ENCODE measurements at regions not wholly inside any gene's neighbourhood (a gene's known extent, or its start where the extent isn't known, plus 50 kb on each side); places are given as distances from the start of the nearest gene placed in this dataset.

DNA sequence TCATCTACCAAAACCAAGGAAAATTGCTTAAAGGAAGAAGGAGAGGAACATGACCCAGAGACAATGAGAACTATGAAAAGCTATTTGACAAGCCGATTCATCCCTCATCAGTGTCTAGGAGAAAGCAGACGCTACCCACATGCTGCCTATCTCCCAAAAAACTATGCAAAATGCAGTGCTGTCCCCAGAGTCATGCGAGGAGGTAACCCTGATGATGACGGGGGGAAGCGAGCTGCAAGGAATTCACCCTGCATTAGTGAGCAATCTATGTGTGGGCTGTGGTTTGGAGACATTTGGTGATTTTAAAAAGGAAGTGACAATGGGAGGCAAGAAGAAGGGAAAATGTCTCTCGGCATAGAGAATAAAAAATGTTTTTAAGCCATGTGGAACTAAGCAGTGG lies 472.7 kb downstream of the CMPK2 start:
- DNase-seq (ENCODE audit: low spot score): no peak
- ATAC-seq (ENCODE audit: low read depth): no peak
- TF ChIP-seq, protein P1, sequence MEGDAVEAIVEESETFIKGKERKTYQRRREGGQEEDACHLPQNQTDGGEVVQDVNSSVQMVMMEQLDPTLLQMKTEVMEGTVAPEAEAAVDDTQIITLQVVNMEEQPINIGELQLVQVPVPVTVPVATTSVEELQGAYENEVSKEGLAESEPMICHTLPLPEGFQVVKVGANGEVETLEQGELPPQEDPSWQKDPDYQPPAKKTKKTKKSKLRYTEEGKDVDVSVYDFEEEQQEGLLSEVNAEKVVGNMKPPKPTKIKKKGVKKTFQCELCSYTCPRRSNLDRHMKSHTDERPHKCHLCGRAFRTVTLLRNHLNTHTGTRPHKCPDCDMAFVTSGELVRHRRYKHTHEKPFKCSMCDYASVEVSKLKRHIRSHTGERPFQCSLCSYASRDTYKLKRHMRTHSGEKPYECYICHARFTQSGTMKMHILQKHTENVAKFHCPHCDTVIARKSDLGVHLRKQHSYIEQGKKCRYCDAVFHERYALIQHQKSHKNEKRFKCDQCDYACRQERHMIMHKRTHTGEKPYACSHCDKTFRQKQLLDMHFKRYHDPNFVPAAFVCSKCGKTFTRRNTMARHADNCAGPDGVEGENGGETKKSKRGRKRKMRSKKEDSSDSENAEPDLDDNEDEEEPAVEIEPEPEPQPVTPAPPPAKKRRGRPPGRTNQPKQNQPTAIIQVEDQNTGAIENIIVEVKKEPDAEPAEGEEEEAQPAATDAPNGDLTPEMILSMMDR (IDR thresholded peaks at IDR 0.05; ENCODE audit: poor library complexity, severe bottlenecking): no peak

DNA sequence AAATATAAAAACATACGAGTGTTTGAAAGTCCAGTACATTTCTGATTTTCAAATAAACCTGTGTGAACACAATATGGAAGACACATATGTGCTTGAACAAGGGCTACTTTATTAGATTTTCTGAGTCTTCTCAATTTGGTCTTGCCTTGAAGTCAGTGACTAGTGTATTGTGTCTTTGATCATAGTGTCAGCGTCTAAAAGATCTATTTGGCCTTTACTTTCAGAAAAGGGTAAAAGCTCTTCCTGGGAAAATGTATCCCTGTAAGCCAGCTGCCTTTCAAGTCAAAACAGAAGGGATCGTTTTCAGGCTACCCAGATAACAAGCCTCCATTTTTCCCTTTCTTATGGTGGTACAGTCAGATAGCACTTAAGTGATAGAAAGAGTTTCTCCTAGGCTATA lies 471.9 kb downstream of the CMPK2 start:
- Histone ChIP-seq H3K9me3 (ENCODE audit: severe bottlenecking) (peaks cover 3% of the 10 kb centered on the region), H3K27me3 (ENCODE audit: insufficient read depth, poor library complexity, severe bottlenecking) (no peaks in the 10 kb centered on the region), H3K4me1 (ENCODE audit: insufficient read depth, poor library complexity, severe bottlenecking) (no peaks in the 10 kb centered on the region), H3K36me3 (ENCODE audit: low read depth) (no peaks in the 10 kb centered on the region), H3K4me3 (ENCODE audit: severe bottlenecking) (no peak overlapping the region), H3K27ac (ENCODE audit: poor library complexity, severe bottlenecking) (no peak overlapping the region)
- no peak for ATAC-seq (ENCODE audit: low read depth)
- TF ChIP-seq, protein P1 (IDR thresholded peaks at IDR 0.05; ENCODE audit: poor library complexity, severe bottlenecking): no peak
- no peak for DNase-seq (ENCODE audit: low spot score)

More for the DNA sequence above, 472.7 kb downstream of the CMPK2 start:
- no peak overlapping the region for H3K27ac ChIP-seq (ENCODE audit: poor library complexity, severe bottlenecking)
- no peak overlapping the region for H3K4me3 ChIP-seq (ENCODE audit: severe bottlenecking)
- H3K9me3 ChIP-seq (ENCODE audit: severe bottlenecking): peaks cover 3% of the 10 kb centered on the region
- H3K4me1 ChIP-seq (ENCODE audit: insufficient read depth, poor library complexity, severe bottlenecking): no peaks in the 10 kb centered on the region
- no peaks in the 10 kb centered on the region for H3K27me3 ChIP-seq (ENCODE audit: insufficient read depth, poor library complexity, severe bottlenecking)
- H3K36me3 ChIP-seq (ENCODE audit: low read depth): no peaks in the 10 kb centered on the region

DNA sequence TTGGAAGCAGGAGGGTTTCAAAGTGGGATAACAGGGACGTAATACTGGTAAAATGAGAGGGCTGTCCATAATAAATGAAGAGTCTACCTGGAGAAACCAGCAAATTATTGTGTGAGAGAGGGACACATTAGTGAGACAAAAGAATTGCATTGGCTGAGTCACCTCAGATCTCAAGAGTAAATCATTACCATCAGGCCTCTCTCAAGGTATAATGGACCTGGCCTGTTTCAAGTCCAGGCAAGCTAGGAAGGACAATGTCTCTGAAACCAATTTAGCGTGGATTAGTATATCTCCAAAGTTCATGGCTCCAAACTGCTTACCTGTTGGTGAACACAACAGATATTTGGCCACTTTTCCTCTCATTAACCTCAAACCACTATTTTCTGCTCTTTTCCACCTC lies 471.4 kb downstream of the CMPK2 start:
- Histone ChIP-seq H3K9me3 (ENCODE audit: severe bottlenecking) (peaks cover 3% of the 10 kb centered on the region), H3K36me3 (ENCODE audit: low read depth) (no peaks in the 10 kb centered on the region), H3K4me1 (ENCODE audit: insufficient read depth, poor library complexity, severe bottlenecking) (no peaks in the 10 kb centered on the region), H3K27ac (ENCODE audit: poor library complexity, severe bottlenecking) (no peak overlapping the region), H3K4me3 (ENCODE audit: severe bottlenecking) (no peak overlapping the region), H3K27me3 (ENCODE audit: insufficient read depth, poor library complexity, severe bottlenecking) (no peaks in the 10 kb centered on the region)
- no peak for DNase-seq (ENCODE audit: low spot score)
- TF ChIP-seq, protein P1 (IDR thresholded peaks at IDR 0.05; ENCODE audit: poor library complexity, severe bottlenecking): no peak
- no peak for ATAC-seq (ENCODE audit: low read depth)

DNA sequence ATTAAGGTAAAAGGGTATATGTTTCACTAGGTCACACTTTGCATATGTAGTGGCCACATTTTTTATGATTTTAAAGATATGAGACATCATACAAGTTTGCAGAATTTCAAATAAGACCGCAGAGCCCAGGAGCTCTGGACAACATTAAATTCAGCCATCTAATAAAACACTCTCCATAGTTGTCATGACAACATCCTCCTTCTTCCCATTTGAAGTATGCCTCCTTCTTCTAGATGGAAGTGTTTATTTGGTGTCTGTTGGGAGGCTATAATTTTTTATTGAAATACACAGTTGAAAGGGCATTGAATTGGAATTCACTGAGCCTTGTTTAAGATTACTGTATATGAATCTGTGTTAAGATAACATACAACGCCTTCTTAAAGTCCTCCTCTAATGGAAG lies 467.3 kb downstream of the CMPK2 start:
- H3K36me3 ChIP-seq (ENCODE audit: low read depth): no peaks in the 10 kb centered on the region
- H3K27ac ChIP-seq (ENCODE audit: poor library complexity, severe bottlenecking): no peak overlapping the region
- TF ChIP-seq, protein P1 (IDR thresholded peaks at IDR 0.05; ENCODE audit: poor library complexity, severe bottlenecking): no peak
- H3K9me3 ChIP-seq (ENCODE audit: severe bottlenecking): peaks cover 3% of the 10 kb centered on the region
- H3K4me3 ChIP-seq (ENCODE audit: severe bottlenecking): no peak overlapping the region
- H3K4me1 ChIP-seq (ENCODE audit: insufficient read depth, poor library complexity, severe bottlenecking): no peaks in the 10 kb centered on the region
- H3K27me3 ChIP-seq (ENCODE audit: insufficient read depth, poor library complexity, severe bottlenecking): no peaks in the 10 kb centered on the region
- DNase-seq (ENCODE audit: low spot score) (no peak), ATAC-seq (ENCODE audit: low read depth) (no peak)

DNA sequence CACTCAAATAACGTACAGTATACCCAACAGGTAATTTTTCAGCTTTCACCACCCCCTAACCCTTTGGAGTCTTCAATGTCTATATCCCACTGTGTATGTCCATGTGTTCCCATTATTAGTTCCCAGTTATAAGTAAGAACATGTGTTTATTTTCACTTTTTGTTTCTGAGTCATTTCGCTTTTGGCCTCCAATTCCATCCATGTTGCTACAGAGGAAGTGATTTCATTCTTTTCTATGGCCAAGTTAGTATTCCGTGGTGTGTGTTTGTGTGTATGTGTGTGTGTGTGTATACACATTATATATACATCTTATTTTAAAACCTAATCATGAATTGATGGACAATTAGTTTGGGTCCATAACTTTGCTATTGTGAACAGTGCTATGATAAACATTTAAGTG lies 464.4 kb downstream of the CMPK2 start:
- no peaks in the 10 kb centered on the region for H3K4me1 ChIP-seq (ENCODE audit: insufficient read depth, poor library complexity, severe bottlenecking)
- no peak overlapping the region for H3K4me3 ChIP-seq (ENCODE audit: severe bottlenecking)
- peaks cover 3% of the 10 kb centered on the region for H3K9me3 ChIP-seq (ENCODE audit: severe bottlenecking)
- no peaks in the 10 kb centered on the region for H3K27me3 ChIP-seq (ENCODE audit: insufficient read depth, poor library complexity, severe bottlenecking)
- no peak overlapping the region for H3K27ac ChIP-seq (ENCODE audit: poor library complexity, severe bottlenecking)
- ATAC-seq (ENCODE audit: low read depth) (no peak), DNase-seq (ENCODE audit: low spot score) (no peak)
- TF ChIP-seq, protein P1 (IDR thresholded peaks at IDR 0.05; ENCODE audit: poor library complexity, severe bottlenecking): no peak
- H3K36me3 ChIP-seq (ENCODE audit: low read depth): no peaks in the 10 kb centered on the region

Data from RWPE2 (cell line).